SH-SY5Y (cell line): ENCODE measurements at regions not wholly inside any gene's neighbourhood (a gene's known extent, or its start where the extent isn't known, plus 50 kb on each side); places are given as distances from the start of the nearest gene placed in this dataset.
A peak's percentile ranks its signal among the peaks of the same experiment; 100 is the strongest.

Experiments
- GATA2 ChIP-seq: IDR thresholded peaks from 2 replicates; pipeline ENCODE4 v1.6.1; 2011; ENCODE audit warnings: mild to moderate bottlenecking, low read depth, low read length
- GATA3 ChIP-seq: IDR thresholded peaks from 2 replicates; pipeline ENCODE4 v1.6.1; 2011; ENCODE audit warnings: low read depth, mild to moderate bottlenecking, low read length, moderate library complexity

DNA sequence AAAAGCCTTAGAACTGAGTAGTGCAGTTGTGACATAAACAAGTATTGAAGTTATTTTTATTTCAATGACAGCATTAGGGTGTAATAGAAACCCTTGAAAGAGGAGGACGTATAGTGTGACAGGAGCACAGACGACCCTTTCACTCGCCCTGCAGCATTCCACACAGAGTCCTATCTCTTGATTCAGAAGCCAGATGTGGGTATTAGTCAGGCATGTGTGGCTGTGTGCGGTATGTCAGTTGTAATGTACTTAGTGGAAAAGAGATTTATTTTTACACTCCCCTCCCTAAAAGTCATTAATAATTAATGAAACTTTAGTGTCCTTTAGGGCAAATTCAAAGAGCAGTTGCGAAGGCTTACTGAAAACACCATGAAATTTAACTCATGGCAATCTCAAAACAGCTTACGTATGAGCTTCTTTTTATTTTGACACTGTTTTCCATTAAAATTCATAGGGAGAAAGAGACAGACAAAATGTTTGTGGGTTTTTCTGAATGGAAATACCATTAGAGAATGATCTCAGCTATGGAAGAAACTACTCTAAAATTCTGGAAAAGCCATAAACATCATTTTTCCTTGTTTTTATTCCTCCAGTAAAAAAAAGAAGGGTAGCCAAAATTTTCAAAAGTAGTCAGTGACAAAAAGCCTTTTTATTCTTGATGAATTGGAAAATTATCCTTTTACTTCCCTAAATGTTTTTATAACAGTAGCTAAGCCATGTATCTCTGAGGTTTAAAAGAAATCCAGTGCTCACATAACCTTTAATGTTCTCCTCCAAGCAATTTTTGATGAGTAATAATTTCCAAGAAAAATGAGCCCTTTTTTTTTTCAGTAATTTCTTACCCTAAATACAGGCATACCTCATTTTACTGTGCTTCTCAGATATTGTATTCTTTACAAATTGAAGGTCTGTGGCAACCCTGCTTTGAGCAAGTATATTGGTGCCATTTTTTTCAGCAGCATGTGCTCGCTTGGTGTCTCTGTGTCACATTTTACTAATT, 84.0 kb upstream of the DSEL start:
- TF ChIP-seq GATA3 (no peak), GATA2 (peak; percentile 68)
